ENCODE measurements at regions not wholly inside any gene's neighbourhood (a gene's known extent, or its start where the extent isn't known, plus 50 kb on each side); places are given as distances from the start of the nearest gene placed in this dataset.

DNA sequence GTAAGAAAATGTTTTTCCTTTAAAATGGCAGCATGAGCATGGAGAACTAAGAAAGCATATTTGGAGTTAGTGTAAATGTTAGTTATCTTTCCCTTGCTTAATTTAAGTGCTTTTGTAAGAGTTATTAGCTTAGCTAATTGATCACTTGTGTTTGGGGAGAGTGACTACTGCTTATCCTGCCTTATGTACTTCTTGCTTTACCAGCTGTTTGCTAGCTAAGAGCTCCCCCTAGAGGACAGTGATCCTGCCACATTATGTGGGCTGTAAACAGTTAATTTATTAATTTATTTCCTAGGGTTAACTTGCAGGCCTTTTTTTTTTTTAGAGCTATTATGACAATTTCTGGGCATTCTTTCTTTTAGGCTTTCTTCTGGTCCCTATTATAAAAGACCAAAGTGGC lies 435.8 kb downstream of the MAGEB5 start:
- DNase-seq (ENCODE audit: low spot score in 2 of 2), result no peak
- TF ChIP-seq, protein P1, sequence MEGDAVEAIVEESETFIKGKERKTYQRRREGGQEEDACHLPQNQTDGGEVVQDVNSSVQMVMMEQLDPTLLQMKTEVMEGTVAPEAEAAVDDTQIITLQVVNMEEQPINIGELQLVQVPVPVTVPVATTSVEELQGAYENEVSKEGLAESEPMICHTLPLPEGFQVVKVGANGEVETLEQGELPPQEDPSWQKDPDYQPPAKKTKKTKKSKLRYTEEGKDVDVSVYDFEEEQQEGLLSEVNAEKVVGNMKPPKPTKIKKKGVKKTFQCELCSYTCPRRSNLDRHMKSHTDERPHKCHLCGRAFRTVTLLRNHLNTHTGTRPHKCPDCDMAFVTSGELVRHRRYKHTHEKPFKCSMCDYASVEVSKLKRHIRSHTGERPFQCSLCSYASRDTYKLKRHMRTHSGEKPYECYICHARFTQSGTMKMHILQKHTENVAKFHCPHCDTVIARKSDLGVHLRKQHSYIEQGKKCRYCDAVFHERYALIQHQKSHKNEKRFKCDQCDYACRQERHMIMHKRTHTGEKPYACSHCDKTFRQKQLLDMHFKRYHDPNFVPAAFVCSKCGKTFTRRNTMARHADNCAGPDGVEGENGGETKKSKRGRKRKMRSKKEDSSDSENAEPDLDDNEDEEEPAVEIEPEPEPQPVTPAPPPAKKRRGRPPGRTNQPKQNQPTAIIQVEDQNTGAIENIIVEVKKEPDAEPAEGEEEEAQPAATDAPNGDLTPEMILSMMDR (IDR thresholded peaks at IDR 0.05), result no peak
- no peak for TF ChIP-seq POLR2A (IDR thresholded peaks at IDR 0.05)
- no peak overlapping the region for H3K4me3 ChIP-seq (ENCODE audit: low read depth, poor library complexity, severe bottlenecking)
- intact Hi-C loops (cut with DNase I; ENCODE audit: low total_unique reads), result no loop called here

DNA sequence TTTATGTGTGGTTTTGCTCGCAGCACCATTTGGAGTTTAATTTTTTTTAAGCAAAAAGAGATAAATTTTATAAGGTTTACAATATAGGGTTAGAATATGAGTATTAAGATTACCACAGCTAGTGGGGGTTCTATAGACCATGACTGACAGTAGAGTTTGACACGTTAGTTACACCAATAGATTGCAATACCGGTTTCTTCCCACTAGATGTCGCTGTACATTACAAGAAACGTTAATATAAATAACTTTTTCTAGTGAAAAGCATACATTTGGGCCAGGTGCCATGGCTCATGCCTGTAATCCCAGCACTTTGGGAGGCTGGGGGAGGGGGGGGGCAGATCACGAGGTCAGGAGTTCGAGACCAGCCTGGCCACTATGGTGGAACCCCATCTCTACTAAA lies 433.6 kb downstream of the MAGEB5 start:
- no peak overlapping the region for H3K4me3 ChIP-seq (ENCODE audit: low read depth, poor library complexity, severe bottlenecking)
- WGBS, 2 donors, result 29 to 59% methylated on average over 6 to 7 of the region's 7 CpGs
- intact Hi-C loops (cut with DNase I; ENCODE audit: low total_unique reads), result no loop called here
- TF ChIP-seq POLR2A (IDR thresholded peaks at IDR 0.05), result no peak
- TF ChIP-seq, protein P1 (IDR thresholded peaks at IDR 0.05), result no peak
- DNase-seq (ENCODE audit: low spot score in 2 of 2), result no peak

DNA sequence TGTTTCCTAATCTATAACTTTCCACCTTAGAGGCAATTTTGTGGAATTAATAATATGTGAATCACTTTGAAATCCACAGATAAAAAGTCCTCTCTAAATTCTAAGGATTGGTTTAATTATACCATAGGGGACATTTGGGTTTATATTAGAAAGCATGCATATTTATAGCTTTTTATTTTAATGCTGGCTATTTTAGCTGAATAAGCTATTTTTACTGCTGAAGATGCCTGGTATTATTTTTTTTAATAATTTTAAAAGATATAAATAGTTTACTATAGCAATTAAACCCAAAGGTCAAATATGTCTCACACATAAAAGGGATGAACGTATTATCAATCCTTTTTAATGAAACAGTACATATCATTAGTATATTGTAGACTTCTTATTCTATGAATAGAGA lies 415.4 kb downstream of the MAGEB5 start:
- TF ChIP-seq, protein P1 (IDR thresholded peaks at IDR 0.05), result no peak
- TF ChIP-seq POLR2A (IDR thresholded peaks at IDR 0.05), result no peak
- WGBS, 2 donors, result 63 to 65% methylated on average over 1 of the region's 1 CpG

DNA sequence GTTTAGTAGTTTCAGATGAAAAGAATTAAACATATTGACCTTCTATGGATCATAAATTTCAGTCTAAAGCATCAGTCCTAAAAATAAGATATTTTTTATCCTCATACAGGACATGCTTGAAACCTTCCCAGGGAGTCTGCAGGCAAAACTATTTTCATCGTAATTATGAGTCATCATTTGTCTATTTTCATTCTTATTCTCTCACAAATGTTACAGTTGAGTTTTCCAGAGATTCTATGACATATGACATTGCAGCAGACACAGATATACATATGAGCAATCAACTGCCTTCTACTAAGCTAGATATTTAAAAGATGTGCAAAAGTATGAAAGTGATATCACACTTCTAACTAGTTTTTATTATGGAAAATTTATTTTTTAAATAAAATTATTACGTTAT lies 398.0 kb downstream of the MAGEB5 start:
- H3K4me3 ChIP-seq (ENCODE audit: low read depth, poor library complexity, severe bottlenecking), result no peak overlapping the region
- intact Hi-C loops (cut with DNase I; ENCODE audit: low total_unique reads), result no loop called here
- WGBS, 2 donors, result 51 to 70% methylated on average over 2 of the region's 2 CpGs
- TF ChIP-seq, protein P1 (IDR thresholded peaks at IDR 0.05), result no peak
- no peak for TF ChIP-seq POLR2A (IDR thresholded peaks at IDR 0.05)
- no peak for DNase-seq (ENCODE audit: low spot score in 2 of 2)

More for the DNA sequence above, 415.4 kb downstream of the MAGEB5 start:
- no peak for DNase-seq (ENCODE audit: low spot score in 2 of 2)
- intact Hi-C loops (cut with DNase I; ENCODE audit: low total_unique reads), result no loop called here
- no peak overlapping the region for H3K4me3 ChIP-seq (ENCODE audit: low read depth, poor library complexity, severe bottlenecking)

DNA sequence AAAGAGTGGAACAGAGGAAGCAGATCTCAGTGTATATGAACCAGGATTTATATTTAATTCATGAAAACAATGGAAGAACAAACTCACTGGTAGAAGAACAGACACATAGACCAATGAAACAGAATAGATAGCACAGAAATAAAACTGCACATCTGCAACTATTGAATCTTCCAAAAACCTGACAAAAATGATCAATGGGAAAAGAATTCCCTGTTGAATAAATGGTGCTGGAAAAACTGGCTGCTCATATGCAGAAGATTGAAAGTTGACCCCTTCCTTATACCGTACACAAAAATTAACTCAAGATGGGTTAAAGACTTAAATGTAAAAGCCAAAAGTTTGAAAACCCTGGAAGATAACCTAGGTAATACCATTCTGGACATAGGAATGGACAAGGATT lies 391.0 kb downstream of the MAGEB5 start:
- no peak for TF ChIP-seq POLR2A (IDR thresholded peaks at IDR 0.05)
- TF ChIP-seq, protein P1 (IDR thresholded peaks at IDR 0.05), result no peak
- WGBS, 2 donors, result 43 to 78% methylated on average over 1 of the region's 1 CpG
- DNase-seq (ENCODE audit: low spot score in 2 of 2), result no peak
- intact Hi-C loops (cut with DNase I; ENCODE audit: low total_unique reads), result no loop called here
- H3K4me3 ChIP-seq (ENCODE audit: low read depth, poor library complexity, severe bottlenecking), result no peak overlapping the region

DNA sequence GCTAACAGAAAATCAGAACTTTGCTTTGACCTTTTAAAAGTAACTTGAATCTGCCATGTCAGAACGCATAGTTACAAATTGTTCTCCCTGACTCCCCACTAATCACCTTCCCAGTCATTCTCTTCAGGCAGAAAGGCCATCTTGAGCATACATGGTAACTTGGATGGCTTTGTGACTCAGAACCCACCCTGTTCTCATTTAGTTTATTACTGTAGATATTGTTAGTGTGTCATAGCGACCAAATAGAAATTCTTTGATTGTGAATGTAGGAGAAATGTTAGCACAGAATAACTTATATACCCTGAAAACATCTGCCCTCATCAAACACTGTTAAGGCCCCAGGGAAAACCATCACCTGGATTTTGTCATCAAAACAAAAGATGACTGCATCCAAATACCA lies 382.0 kb downstream of the MAGEB5 start:
- intact Hi-C loops (cut with DNase I; ENCODE audit: low total_unique reads), result no loop called here
- no peak for DNase-seq (ENCODE audit: low spot score in 2 of 2)
- WGBS, 2 donors, result 15 to 27% methylated on average over 2 of the region's 2 CpGs
- TF ChIP-seq, protein P1 (IDR thresholded peaks at IDR 0.05), result no peak
- no peak for TF ChIP-seq POLR2A (IDR thresholded peaks at IDR 0.05)
- no peak overlapping the region for H3K4me3 ChIP-seq (ENCODE audit: low read depth, poor library complexity, severe bottlenecking)

Data from lower leg skin (tissue), 4 donors.